ENCODE measurements at regions not wholly inside any gene's neighbourhood (a gene's known extent, or its start where the extent isn't known, plus 50 kb on each side); places are given as distances from the start of the nearest gene placed in this dataset.

DNA sequence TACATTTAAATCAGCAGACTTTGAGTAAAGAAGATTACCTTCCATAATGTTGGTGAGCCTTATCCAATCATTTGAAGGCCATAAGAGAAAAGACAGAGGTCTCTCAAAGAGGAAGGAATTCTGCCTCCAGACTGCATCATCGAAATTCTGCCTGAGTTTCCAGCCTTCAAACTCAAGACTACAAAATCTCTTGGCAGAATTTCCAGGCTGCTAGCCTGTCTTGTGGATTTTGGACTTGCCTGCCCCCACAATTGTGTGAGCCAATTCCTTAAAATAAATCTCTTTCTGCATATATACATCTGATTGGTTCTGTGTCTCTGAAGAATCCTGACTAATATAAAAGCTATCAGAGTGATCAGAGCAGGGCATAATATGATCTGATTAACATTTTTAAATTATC, 216.6 kb upstream of the CPHXL start:
- Histone ChIP-seq H3F3A (ENCODE audit: low read depth) (no peaks in the 10 kb centered on the region), H2AFZ (ENCODE audit: low read length) (no peak overlapping the region), H3K4me1 (ENCODE audit: insufficient read depth, low read length, poor library complexity, severe bottlenecking) (no peaks in the 10 kb centered on the region), H3K79me2 (ENCODE audit: insufficient read depth, low read length) (no peaks in the 10 kb centered on the region), H4K20me1 (ENCODE audit: insufficient read depth, low read length, poor library complexity, severe bottlenecking) (no peaks in the 10 kb centered on the region), H3K9me3 (ENCODE audit: insufficient read depth, low read depth, low read length) (no peaks in the 10 kb centered on the region), H3K9me2 (replicated peaks; ENCODE audit: low read depth, low read length) (no peaks in the 10 kb centered on the region), H3K4me3 (ENCODE audit: low read length, poor library complexity, severe bottlenecking) (no peak overlapping the region), H3K4me2 (ENCODE audit: low read depth, low read length, poor library complexity, severe bottlenecking) (no peak overlapping the region), H3K36me3 (ENCODE audit: insufficient read depth, low read length) (no peaks in the 10 kb centered on the region), H3K27me3 (ENCODE audit: insufficient read depth, low read length, poor library complexity, severe bottlenecking) (no peaks in the 10 kb centered on the region), H3K9ac (ENCODE audit: low read depth, low read length, poor library complexity, severe bottlenecking) (no peak overlapping the region)
- no peak for TF ChIP-seq EZH2phosphoT487 (IDR thresholded peaks at IDR 0.05; ENCODE audit: borderline replicate concordance)
- TF ChIP-seq, protein P1, sequence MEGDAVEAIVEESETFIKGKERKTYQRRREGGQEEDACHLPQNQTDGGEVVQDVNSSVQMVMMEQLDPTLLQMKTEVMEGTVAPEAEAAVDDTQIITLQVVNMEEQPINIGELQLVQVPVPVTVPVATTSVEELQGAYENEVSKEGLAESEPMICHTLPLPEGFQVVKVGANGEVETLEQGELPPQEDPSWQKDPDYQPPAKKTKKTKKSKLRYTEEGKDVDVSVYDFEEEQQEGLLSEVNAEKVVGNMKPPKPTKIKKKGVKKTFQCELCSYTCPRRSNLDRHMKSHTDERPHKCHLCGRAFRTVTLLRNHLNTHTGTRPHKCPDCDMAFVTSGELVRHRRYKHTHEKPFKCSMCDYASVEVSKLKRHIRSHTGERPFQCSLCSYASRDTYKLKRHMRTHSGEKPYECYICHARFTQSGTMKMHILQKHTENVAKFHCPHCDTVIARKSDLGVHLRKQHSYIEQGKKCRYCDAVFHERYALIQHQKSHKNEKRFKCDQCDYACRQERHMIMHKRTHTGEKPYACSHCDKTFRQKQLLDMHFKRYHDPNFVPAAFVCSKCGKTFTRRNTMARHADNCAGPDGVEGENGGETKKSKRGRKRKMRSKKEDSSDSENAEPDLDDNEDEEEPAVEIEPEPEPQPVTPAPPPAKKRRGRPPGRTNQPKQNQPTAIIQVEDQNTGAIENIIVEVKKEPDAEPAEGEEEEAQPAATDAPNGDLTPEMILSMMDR (conservative IDR thresholded peaks at IDR 0.05; ENCODE audit: low read length), result no peak

DNA sequence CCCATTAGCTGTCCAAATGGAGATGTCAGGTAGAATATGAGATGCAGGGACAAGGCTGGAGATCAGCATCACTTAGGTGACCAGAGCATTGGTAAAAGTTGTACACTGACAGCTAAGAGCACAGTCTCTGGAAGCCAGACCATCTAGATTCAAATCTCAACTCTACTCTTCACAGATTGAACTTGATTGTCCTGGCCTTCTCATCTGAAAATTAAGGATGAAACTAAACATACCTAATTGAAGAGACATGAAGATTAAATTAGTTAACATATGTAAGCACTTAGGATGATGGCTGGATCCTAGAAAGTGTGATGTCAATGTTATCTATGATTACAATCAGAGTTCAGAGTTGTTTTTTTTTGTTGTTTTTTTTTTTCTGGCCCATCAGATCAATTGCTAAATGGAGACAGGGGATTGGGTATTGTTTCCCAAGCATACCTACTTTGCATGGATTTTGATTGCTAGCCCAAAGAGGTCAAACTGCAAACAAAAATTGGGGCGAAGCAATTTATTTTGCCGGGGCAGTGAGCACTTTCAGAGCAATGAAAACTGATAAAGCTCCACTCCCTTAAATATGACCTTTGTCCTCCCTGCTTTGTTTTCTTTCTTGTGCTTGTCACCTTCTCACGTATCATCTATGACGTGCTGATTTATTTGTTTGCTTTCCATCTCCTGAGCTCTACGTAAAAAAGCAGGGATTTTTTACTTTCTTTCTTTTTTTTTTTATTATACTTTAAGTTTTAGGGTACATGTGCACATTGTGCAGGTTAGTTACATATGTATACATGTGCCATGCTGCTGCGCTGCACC, 217.6 kb upstream of the CPHXL start:
- Histone ChIP-seq H2AFZ (ENCODE audit: low read length) (no peak overlapping the region), H3K4me1 (ENCODE audit: insufficient read depth, low read length, poor library complexity, severe bottlenecking) (no peaks in the 10 kb centered on the region), H3K4me2 (ENCODE audit: low read depth, low read length, poor library complexity, severe bottlenecking) (no peak overlapping the region), H3K9ac (ENCODE audit: low read depth, low read length, poor library complexity, severe bottlenecking) (no peak overlapping the region), H3K27me3 (ENCODE audit: insufficient read depth, low read length, poor library complexity, severe bottlenecking) (no peaks in the 10 kb centered on the region), H3K9me2 (replicated peaks; ENCODE audit: low read depth, low read length) (no peaks in the 10 kb centered on the region), H3F3A (ENCODE audit: low read depth) (no peaks in the 10 kb centered on the region), H3K4me3 (ENCODE audit: low read length, poor library complexity, severe bottlenecking) (no peak overlapping the region), H3K9me3 (ENCODE audit: insufficient read depth, low read depth, low read length) (no peaks in the 10 kb centered on the region), H3K79me2 (ENCODE audit: insufficient read depth, low read length) (no peaks in the 10 kb centered on the region), H3K36me3 (ENCODE audit: insufficient read depth, low read length) (no peaks in the 10 kb centered on the region), H4K20me1 (ENCODE audit: insufficient read depth, low read length, poor library complexity, severe bottlenecking) (no peaks in the 10 kb centered on the region)
- TF ChIP-seq, protein P1 (conservative IDR thresholded peaks at IDR 0.05; ENCODE audit: low read length), result no peak
- no peak for TF ChIP-seq EZH2phosphoT487 (IDR thresholded peaks at IDR 0.05; ENCODE audit: borderline replicate concordance)

DNA sequence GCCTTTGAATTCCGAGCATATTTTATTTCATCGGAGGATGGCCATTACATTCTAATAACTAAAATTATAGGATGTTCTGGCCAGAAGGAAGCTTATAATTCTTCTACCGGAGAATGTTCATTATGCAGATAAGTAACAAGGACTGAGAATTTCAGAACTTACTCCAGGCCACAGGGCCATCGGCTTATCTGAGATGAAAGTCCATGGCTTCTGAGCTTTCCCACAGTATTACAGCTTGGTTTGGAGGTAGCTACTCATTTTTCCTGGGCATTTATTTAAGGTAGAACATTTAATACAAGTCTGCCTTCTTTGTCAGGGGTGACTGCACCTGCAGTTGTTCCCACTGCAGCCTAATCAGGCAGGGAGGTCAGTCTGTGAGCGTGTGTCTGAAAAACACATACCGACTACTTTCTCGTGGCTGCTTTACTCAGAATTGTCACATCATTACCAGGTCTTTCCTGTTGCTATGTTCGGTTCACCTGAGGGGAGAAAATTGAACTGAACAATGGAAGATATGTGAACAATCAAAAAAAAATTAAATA, 219.7 kb upstream of the CPHXL start:
- Histone ChIP-seq H2AFZ (ENCODE audit: low read length) (no peak overlapping the region), H3K27me3 (ENCODE audit: insufficient read depth, low read length, poor library complexity, severe bottlenecking) (no peaks in the 10 kb centered on the region), H3K36me3 (ENCODE audit: insufficient read depth, low read length) (no peaks in the 10 kb centered on the region), H3K4me3 (ENCODE audit: low read length, poor library complexity, severe bottlenecking) (no peak overlapping the region), H3K9me2 (replicated peaks; ENCODE audit: low read depth, low read length) (no peaks in the 10 kb centered on the region), H3K4me1 (ENCODE audit: insufficient read depth, low read length, poor library complexity, severe bottlenecking) (no peaks in the 10 kb centered on the region), H3K4me2 (ENCODE audit: low read depth, low read length, poor library complexity, severe bottlenecking) (no peak overlapping the region), H3K9ac (ENCODE audit: low read depth, low read length, poor library complexity, severe bottlenecking) (no peak overlapping the region), H3F3A (ENCODE audit: low read depth) (no peaks in the 10 kb centered on the region), H4K20me1 (ENCODE audit: insufficient read depth, low read length, poor library complexity, severe bottlenecking) (no peaks in the 10 kb centered on the region), H3K79me2 (ENCODE audit: insufficient read depth, low read length) (no peaks in the 10 kb centered on the region), H3K9me3 (ENCODE audit: insufficient read depth, low read depth, low read length) (no peaks in the 10 kb centered on the region)
- TF ChIP-seq EZH2phosphoT487 (IDR thresholded peaks at IDR 0.05; ENCODE audit: borderline replicate concordance), result no peak
- TF ChIP-seq, protein P1 (conservative IDR thresholded peaks at IDR 0.05; ENCODE audit: low read length), result no peak

Measured in Loucy (cell line).